UCSD-AML1 (cell line): ENCODE measurements at regions not wholly inside any gene's neighbourhood (a gene's known extent, or its start where the extent isn't known, plus 50 kb on each side); places are given as distances from the start of the nearest gene placed in this dataset.

Experiments
- DNase-seq: peaks from one replicate; lab custom pipeline; 2025; ENCODE audit not compliant: unreplicated experiment; lab: John Stamatoyannopoulos, UW

- DNase-seq: no peak
Observed at GRCh38 chr16:86184185-86184584, 285.2 kb downstream of the IRF8 start.

- DNase-seq: no peak
Observed at GRCh38 chr16:86185089-86185488, 286.1 kb downstream of the IRF8 start.

GRCh38 chr16:86186313-86186712, 287.4 kb downstream of the IRF8 start:
- DNase-seq: no peak

- no peak for DNase-seq
Observed at GRCh38 chr16:86189934-86190333, 291.0 kb downstream of the IRF8 start.

- DNase-seq: no peak
Observed at GRCh38 chr16:86191663-86192062, 292.7 kb downstream of the IRF8 start.

GRCh38 chr16:86193528-86194193, 294.7 kb downstream of the IRF8 start:
- DNase-seq: no peak

- DNase-seq: no peak
Observed at GRCh38 chr16:86195863-86196630, 297.1 kb downstream of the IRF8 start.

- DNase-seq: no peak
Observed at GRCh38 chr16:86196687-86197391, 297.9 kb downstream of the IRF8 start.

GRCh38 chr16:86198206-86199118, 299.5 kb downstream of the IRF8 start:
- DNase-seq: no peak

GRCh38 chr16:86199182-86199581, 300.2 kb downstream of the IRF8 start:
- no peak for DNase-seq

- no peak for DNase-seq
Observed at GRCh38 chr16:86199871-86200695, 301.1 kb downstream of the IRF8 start.

- DNase-seq: no peak
Observed at GRCh38 chr16:86200722-86201121, 301.8 kb downstream of the IRF8 start.

- DNase-seq: no peak
Observed at GRCh38 chr16:86201746-86202145, 302.8 kb downstream of the IRF8 start.

- no peak for DNase-seq
Observed at GRCh38 chr16:86202267-86202666, 303.3 kb downstream of the IRF8 start.

GRCh38 chr16:86202760-86203426, 303.9 kb downstream of the IRF8 start:
- DNase-seq: no peak

- DNase-seq: no peak
Observed at GRCh38 chr16:86203557-86204275, 304.8 kb downstream of the IRF8 start.

GRCh38 chr16:86205521-86206245, 304.6 kb upstream of the FOXF1 start:
- no peak for DNase-seq

GRCh38 chr16:86207350-86207749, 303.0 kb upstream of the FOXF1 start:
- DNase-seq: no peak
